Parathyroid adenoma (tissue), 2 donors: ENCODE measurements at regions not wholly inside any gene's neighbourhood (a gene's known extent, or its start where the extent isn't known, plus 50 kb on each side); places are given as distances from the start of the nearest gene placed in this dataset.

Experiments
- H2AFZ ChIP-seq: fragments of 300-600 bp; sonication (generic); one replicate; pipeline ENCODE4 v1.7.0; 2017; ENCODE audit warnings: antibody characterized with exemption, mild to moderate bottlenecking
- H3K27ac ChIP-seq: fragments of 300-600 bp; sonication (generic); one replicate; pipeline ENCODE4 v1.7.0; 2017
- H3K27me3 ChIP-seq: fragments of 300-600 bp; sonication (generic); one replicate; pipeline ENCODE4 v1.7.0; 2017; ENCODE audit warnings: low read length; ENCODE audit not compliant: control insufficient read depth, insufficient read depth
- H3K36me3 ChIP-seq: fragments of 300-600 bp; sonication (generic); one replicate; pipeline ENCODE4 v1.7.0; 2017; ENCODE audit warnings: low read length; ENCODE audit not compliant: control insufficient read depth, insufficient read depth
- H3K4me1 ChIP-seq: fragments of 300-600 bp; sonication (generic); one replicate; pipeline ENCODE4 v1.7.0; 2017; ENCODE audit warnings: control low read depth
- H3K4me2 ChIP-seq: fragments of 300-600 bp; sonication (generic); one replicate; pipeline ENCODE4 v1.7.0; 2017; ENCODE audit warnings: low read length
- H3K4me3 ChIP-seq: fragments of 300-600 bp; sonication (generic); one replicate; pipeline ENCODE4 v1.7.0; 2017; ENCODE audit warnings: low read depth, low read length
- H3K79me2 ChIP-seq: fragments of 300-600 bp; sonication (generic); one replicate; pipeline ENCODE4 v1.7.0; 2017; ENCODE audit warnings: control low read depth
- H3K9ac ChIP-seq: fragments of 300-600 bp; sonication (generic); one replicate; pipeline ENCODE4 v1.7.0; 2017; ENCODE audit warnings: mild to moderate bottlenecking
- H3K9me3 ChIP-seq: fragments of 300-600 bp; sonication (generic); one replicate; pipeline ENCODE4 v1.7.0; 2017; ENCODE audit warnings: low read length; ENCODE audit not compliant: control insufficient read depth
- CTCF ChIP-seq: fragments of 300-600 bp; sonication (generic); IDR thresholded peaks from one replicate; pipeline ENCODE4 v1.7.0; 2017; ENCODE audit warnings: antibody characterized with exemption, mild to moderate bottlenecking
- donor health status: primary hyperparathyroidism.

DNA sequence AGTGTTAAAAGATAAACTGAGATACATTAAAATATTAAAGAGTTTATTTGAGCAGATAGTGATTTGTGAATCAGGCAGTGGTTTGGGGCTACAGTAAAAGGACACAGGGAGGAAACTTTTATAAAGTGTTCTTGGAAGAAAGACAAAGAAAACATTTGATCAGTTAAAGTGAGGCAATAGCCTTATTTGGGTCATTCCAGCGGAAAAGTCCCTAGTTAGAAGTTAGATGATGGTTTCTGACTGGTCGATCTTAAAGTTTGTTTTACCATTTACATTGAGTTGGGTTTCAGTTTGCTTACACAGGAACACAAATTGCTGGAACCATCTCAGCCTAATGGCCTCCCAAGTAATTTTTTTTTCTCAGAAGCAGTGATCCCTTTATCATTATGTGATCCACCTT lies 69.7 kb downstream of the PPP1R2C start:
- Histone ChIP-seq H3K27me3 (no peaks in the 10 kb centered on the region), H3K79me2 (no peaks in the 10 kb centered on the region), H3K4me1 (no peaks in the 10 kb centered on the region), H2AFZ (no peak overlapping the region), H3K9ac (no peak overlapping the region), H3K4me3 (no peak overlapping the region), H3K36me3 (no peaks in the 10 kb centered on the region), H3K9me3 (no peaks in the 10 kb centered on the region), H3K27ac (no peak overlapping the region), H3K4me2 (no peak overlapping the region)
- TF ChIP-seq CTCF: no peak

GRCh38 chrX:42707742-42708141 lies 70.2 kb downstream of the PPP1R2C start:
- no peaks in the 10 kb centered on the region for H3K36me3 ChIP-seq
- H3K9me3 ChIP-seq: no peaks in the 10 kb centered on the region
- TF ChIP-seq CTCF: no peak
- H3K27me3 ChIP-seq: no peaks in the 10 kb centered on the region
- no peak overlapping the region for H3K9ac ChIP-seq
- no peak overlapping the region for H3K27ac ChIP-seq
- H3K4me3 ChIP-seq: no peak overlapping the region
- H3K4me1 ChIP-seq: no peaks in the 10 kb centered on the region
- no peaks in the 10 kb centered on the region for H3K79me2 ChIP-seq
- H2AFZ ChIP-seq: no peak overlapping the region
- no peak overlapping the region for H3K4me2 ChIP-seq

GRCh38 chrX:42704454-42704853 lies 73.5 kb downstream of the PPP1R2C start:
- Histone ChIP-seq H3K9ac (no peak overlapping the region), H3K36me3 (no peaks in the 10 kb centered on the region), H3K4me3 (no peak overlapping the region), H2AFZ (no peak overlapping the region), H3K4me1 (no peaks in the 10 kb centered on the region), H3K27me3 (no peaks in the 10 kb centered on the region), H3K79me2 (no peaks in the 10 kb centered on the region), H3K4me2 (no peak overlapping the region), H3K9me3 (no peaks in the 10 kb centered on the region), H3K27ac (no peak overlapping the region)
- TF ChIP-seq CTCF: no peak

DNA sequence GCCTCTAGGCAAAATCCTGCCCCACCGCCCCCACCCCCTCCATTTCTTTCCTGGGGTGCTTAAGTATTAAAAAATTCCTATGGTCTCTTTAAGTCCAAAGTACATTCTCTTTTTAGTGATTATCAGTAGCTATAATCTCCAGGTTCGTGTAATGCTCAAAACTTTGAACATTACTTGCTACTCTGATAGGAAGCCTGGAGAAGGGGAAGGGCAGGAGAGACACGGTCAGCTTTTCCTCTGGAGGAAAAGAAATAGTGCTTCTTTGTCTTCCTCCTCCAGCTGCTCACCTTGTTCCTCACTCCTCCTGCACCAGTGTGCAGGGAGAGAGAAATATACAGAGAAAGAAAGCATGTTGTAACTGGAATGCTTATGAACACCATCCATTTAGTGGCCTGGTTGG lies 80.4 kb downstream of the PPP1R2C start:
- no peaks in the 10 kb centered on the region for H3K27me3 ChIP-seq
- H3K36me3 ChIP-seq: no peaks in the 10 kb centered on the region
- no peaks in the 10 kb centered on the region for H3K4me1 ChIP-seq
- no peaks in the 10 kb centered on the region for H3K79me2 ChIP-seq
- no peak overlapping the region for H3K9ac ChIP-seq
- no peaks in the 10 kb centered on the region for H3K9me3 ChIP-seq
- H3K27ac ChIP-seq: no peak overlapping the region
- TF ChIP-seq CTCF: no peak
- H3K4me3 ChIP-seq: no peak overlapping the region
- H3K4me2 ChIP-seq: no peak overlapping the region
- H2AFZ ChIP-seq: no peak overlapping the region

- Histone ChIP-seq H3K9ac (no peak overlapping the region), H3K27me3 (no peaks in the 10 kb centered on the region), H3K27ac (no peak overlapping the region), H3K36me3 (no peaks in the 10 kb centered on the region), H3K4me3 (no peak overlapping the region), H3K9me3 (no peaks in the 10 kb centered on the region), H3K4me1 (no peaks in the 10 kb centered on the region), H2AFZ (no peak overlapping the region), H3K79me2 (no peaks in the 10 kb centered on the region), H3K4me2 (no peak overlapping the region)
- no peak for TF ChIP-seq CTCF
These were observed 81.3 kb downstream of the PPP1R2C start for GRCh38 chrX:42696536-42697124.
